GM12878 (cell line): ENCODE measurements at regions not wholly inside any gene's neighbourhood (a gene's known extent, or its start where the extent isn't known, plus 50 kb on each side); places are given as distances from the start of the nearest gene placed in this dataset.

Source experiments
- ATAC-seq: fragments of 200-7000 bp; cut with Tn5 transposase; 3 replicates; pipeline ENCODE4 v1.9.1; 2020; ENCODE audit warnings: mild to moderate bottlenecking, moderate library complexity
- BruUV-seq: library from RNA; stranded (reverse); fragments of 400-500 nt; replicated peaks from 2 replicates; lab custom pipeline; 2021; lab: Mats Ljungman, UMichigan
- CTCF ChIA-PET: fragments of 300-600 bp; sonication (Branson Sonifier 250); formaldehyde crosslinking; extraction: SDS; loops from one replicate; lab custom pipeline; 2021; ENCODE audit warnings: inconsistent platforms; lab: Yijun Ruan, JAX
- POLR2A ChIA-PET: fragments of 350-600 bp; formaldehyde crosslinking; extraction: SDS; loops from one replicate; lab custom pipeline; 2021; ENCODE audit warnings: inconsistent platforms; lab: Charles Lee
- RAD21 ChIA-PET: fragments of 300-600 bp; sonication (Branson Sonifier 250); formaldehyde crosslinking; loops from one replicate; lab custom pipeline; 2023; ENCODE audit warnings: antibody characterized with exemption; ENCODE audit not compliant: unreplicated experiment; lab: Charles Lee
- SMC1A ChIA-PET: fragments of 300-600 bp; sonication (Branson Sonifier 250); formaldehyde crosslinking; loops from one replicate; lab custom pipeline; 2023; ENCODE audit not compliant: unreplicated experiment, uncharacterized antibody; lab: Charles Lee
- DNase-seq: peaks from one replicate; pipeline ENCODE4 v3.0.0-alpha.2; 2011; ENCODE audit warnings: low read depth, low spot score
- FAIRE-seq: peaks from 3 replicates; lab custom pipeline; 2011; peaks lifted over from hg19 to GRCh38; lab: Jason Lieb, UNC
- H2AFZ ChIP-seq: 2 replicates; pipeline ENCODE4 v1.6.0; 2011; ENCODE audit warnings: low read depth, low read length, control low read depth; ENCODE audit not compliant: control insufficient read depth
- H3K27ac ChIP-seq: 2 replicates; pipeline ENCODE4 v1.5.1; 2011; ENCODE audit warnings: control low read depth; ENCODE audit not compliant: control insufficient read depth, insufficient read depth
- H3K27me3 ChIP-seq, 2 experiments: replicated peaks in 1 of 2; 2 replicates each; pipeline versions ENCODE4 v1.6.0 to v1.6.1; 2011; ENCODE audit warnings: low read length in 1 of 2; ENCODE audit not compliant: control insufficient read depth in 2 of 2, insufficient read depth in 2 of 2
- H3K36me3 ChIP-seq, 2 experiments: 2 replicates each; pipeline ENCODE4 v1.5.1; 2011; ENCODE audit warnings: low read length in 1 of 2; ENCODE audit not compliant: control insufficient read depth in 2 of 2, insufficient read depth in 2 of 2
- H3K4me1 ChIP-seq: 2 replicates; pipeline ENCODE4 v1.6.1; 2011; ENCODE audit warnings: mild to moderate bottlenecking, low read length, moderate library complexity, mixed read lengths; ENCODE audit not compliant: control insufficient read depth, insufficient read depth
- H3K4me2 ChIP-seq: 2 replicates; pipeline ENCODE4 v1.6.0; 2011; ENCODE audit warnings: control low read depth; ENCODE audit not compliant: control insufficient read depth, insufficient read depth
- H3K4me3 ChIP-seq: fragments of 200-600 bp; sonication (generic); 2 replicates; pipeline ENCODE4 v1.5.1; 2016
- H3K79me2 ChIP-seq: 2 replicates; pipeline ENCODE4 v1.6.0; 2011; ENCODE audit warnings: low read length; ENCODE audit not compliant: control insufficient read depth, insufficient read depth
- H3K9ac ChIP-seq: 2 replicates; pipeline ENCODE4 v1.8.0; 2011; ENCODE audit warnings: low read length, control low read depth, mixed read lengths; ENCODE audit not compliant: control insufficient read depth, insufficient read depth
- H3K9me3 ChIP-seq: replicated peaks from 3 replicates; pipeline ENCODE4 v1.5.1; 2011; ENCODE audit warnings: mild to moderate bottlenecking, low read length; ENCODE audit not compliant: control insufficient read depth, insufficient read depth
- H4K20me1 ChIP-seq: 2 replicates; pipeline ENCODE4 v1.6.0; 2011; ENCODE audit not compliant: control insufficient read depth, insufficient read depth
- CBFB ChIP-seq: IDR thresholded peaks from 2 replicates; pipeline ENCODE4 v1.6.1; 2016; ENCODE audit warnings: antibody characterized with exemption, low read depth
- MEF2A ChIP-seq: IDR thresholded peaks from 2 replicates; pipeline ENCODE4 v1.6.1; 2011; ENCODE audit warnings: low read depth, mild to moderate bottlenecking, low read length, moderate library complexity; ENCODE audit not compliant: insufficient read depth
- NFIC ChIP-seq: IDR thresholded peaks from 2 replicates; pipeline ENCODE4 v1.6.1; 2012; ENCODE audit warnings: low read depth, mild to moderate bottlenecking, inconsistent platforms, low read length, moderate library complexity
- NR2C1 ChIP-seq: fragments of 450-650 bp; IDR thresholded peaks from 2 replicates; pipeline ENCODE4 v1.6.1; 2017; ENCODE audit warnings: antibody characterized with exemption, mild to moderate bottlenecking, moderate library complexity
- NR2C2 ChIP-seq: IDR thresholded peaks from 2 replicates; pipeline ENCODE4 v1.6.1; 2011; ENCODE audit warnings: borderline replicate concordance, low read depth; ENCODE audit not compliant: control insufficient read depth, insufficient read length
- NRF1 ChIP-seq: conservative IDR thresholded peaks from 2 replicates; pipeline ENCODE4 v1.6.1; 2011; ENCODE audit warnings: mild to moderate bottlenecking, low read depth, low read length, improper control_type of control experiment
- PAX8 ChIP-seq: fragments of 450-650 bp; IDR thresholded peaks from 2 replicates; pipeline ENCODE4 v1.6.1; 2017; ENCODE audit warnings: mild to moderate bottlenecking, moderate library complexity
- SMAD1 ChIP-seq: fragments of 450-650 bp; IDR thresholded peaks from 2 replicates; pipeline ENCODE4 v1.6.1; 2018; ENCODE audit warnings: mild to moderate bottlenecking, low read depth; ENCODE audit not compliant: partially characterized antibody
- STAT3 ChIP-seq: IDR thresholded peaks from 2 replicates; pipeline ENCODE4 v1.6.1; 2011; ENCODE audit warnings: low read depth, low read length, improper control_type of control experiment
- WRNIP1 ChIP-seq: IDR thresholded peaks from 2 replicates; pipeline ENCODE4 v1.6.1; 2011; ENCODE audit warnings: low read depth, low read length, improper control_type of control experiment, borderline replicate concordance
- ZNF384 ChIP-seq: IDR thresholded peaks from 2 replicates; pipeline ENCODE4 v1.6.1; 2012; ENCODE audit warnings: low read depth, mild to moderate bottlenecking, low read length, improper control_type of control experiment, borderline replicate concordance
- ZNF622 ChIP-seq: fragments of 450-650 bp; IDR thresholded peaks from 2 replicates; pipeline ENCODE4 v1.6.1; 2017; ENCODE audit warnings: mild to moderate bottlenecking, inconsistent platforms
- WGBS: methylation state at CpG from one replicate; pipeline ENCODE4 v1.1.6; 2016; ENCODE audit warnings: low lambda C conversion rate; ENCODE audit not compliant: insufficient replicate concordance, insufficient coverage; ENCODE audit errors: missing lambda C conversion rate; 5-methylcytosine and 5-hydroxymethylcytosine counted together
- in situ Hi-C: fragments of 300-500 bp; cut with MboI; formaldehyde crosslinking; loops from 9 replicates; pipeline ENCODE4 v1.14.3; 2018; ENCODE audit warnings: mixed read lengths
- intact Hi-C: fragments of 100-400 bp; cut with micrococcal nuclease; formaldehyde crosslinking; loops from one replicate; pipeline ENCODE4 v1.14.2; 2022; ENCODE audit not compliant: unreplicated experiment
- TF ChIP-seq, protein P1 (sequence below): fragments of 450-650 bp; IDR thresholded peaks from 2 replicates; pipeline ENCODE4 v1.6.1; 2014; ENCODE audit warnings: mild to moderate bottlenecking

DNA sequence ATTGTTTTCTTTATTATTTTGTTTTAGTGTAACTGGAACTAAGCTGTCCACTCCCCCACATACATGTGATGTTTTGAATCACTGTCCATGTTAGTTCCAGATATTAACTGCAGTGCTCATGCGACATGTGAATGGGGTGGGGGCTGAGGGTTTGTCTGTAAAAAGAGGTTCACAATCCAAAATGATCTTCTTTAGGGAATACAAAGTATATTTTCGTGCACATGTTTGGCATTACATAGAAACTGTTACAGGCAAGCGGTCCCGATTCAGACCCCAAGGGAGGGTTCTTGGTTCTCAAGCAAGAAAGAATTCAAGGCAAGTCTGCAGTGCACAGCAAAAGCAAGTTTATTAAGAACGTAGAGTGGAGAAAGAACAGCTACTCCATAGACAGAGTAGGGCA lies 296.5 kb upstream of the CLNK start:
- no peak for DNase-seq
- no peaks in the 10 kb centered on the region for H3K36me3 ChIP-seq
- no peak for TF ChIP-seq ZNF384
- TF ChIP-seq STAT3, result no peak
- TF ChIP-seq NR2C1, result no peak
- TF ChIP-seq WRNIP1, result no peak
- TF ChIP-seq, protein P1, sequence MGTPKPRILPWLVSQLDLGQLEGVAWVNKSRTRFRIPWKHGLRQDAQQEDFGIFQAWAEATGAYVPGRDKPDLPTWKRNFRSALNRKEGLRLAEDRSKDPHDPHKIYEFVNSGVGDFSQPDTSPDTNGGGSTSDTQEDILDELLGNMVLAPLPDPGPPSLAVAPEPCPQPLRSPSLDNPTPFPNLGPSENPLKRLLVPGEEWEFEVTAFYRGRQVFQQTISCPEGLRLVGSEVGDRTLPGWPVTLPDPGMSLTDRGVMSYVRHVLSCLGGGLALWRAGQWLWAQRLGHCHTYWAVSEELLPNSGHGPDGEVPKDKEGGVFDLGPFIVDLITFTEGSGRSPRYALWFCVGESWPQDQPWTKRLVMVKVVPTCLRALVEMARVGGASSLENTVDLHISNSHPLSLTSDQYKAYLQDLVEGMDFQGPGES, result no peak
- no peak for TF ChIP-seq MEF2A
- TF ChIP-seq NRF1, result no peak
- no peak for TF ChIP-seq NFIC
- TF ChIP-seq ZNF622, result no peak
- TF ChIP-seq CBFB, result no peak
- no peak for TF ChIP-seq SMAD1
- no peak for TF ChIP-seq PAX8
- TF ChIP-seq NR2C2, result no peak
- TF ChIP-seq, all 136 proteins: peak for 0
- BruUV-seq, result no TSS peak
- no peak overlapping the region for H2AFZ ChIP-seq
- CTCF ChIA-PET, result no interaction called here
- H3K27ac ChIP-seq, result no peak overlapping the region
- SMC1A ChIA-PET, result no interaction called here
- intact Hi-C loops, result no loop called here
- FAIRE-seq (no peak), ATAC-seq (no peak)
- no peak overlapping the region for H3K4me2 ChIP-seq
- POLR2A ChIA-PET, result no interaction called here
- 52% methylated on average over 5 of the region's 5 CpGs for WGBS
- H3K4me1 ChIP-seq, result no peaks in the 10 kb centered on the region
- H4K20me1 ChIP-seq, result no peaks in the 10 kb centered on the region
- H3K9ac ChIP-seq, result no peak overlapping the region
- RAD21 ChIA-PET, result no interaction called here
- H3K79me2 ChIP-seq, result no peaks in the 10 kb centered on the region
- no peaks in the 10 kb centered on the region for H3K27me3 ChIP-seq
- H3K9me3 ChIP-seq, result no peaks in the 10 kb centered on the region; the same call in 2 of the 3 replicates
- H3K4me3 ChIP-seq, result no peak overlapping the region
- in situ Hi-C loops, result no loop called here
